Activated CD4-positive, alpha-beta T cell treated with anti-CD3 and anti-CD28 coated beads, Interleukin-2, amount 10 ng/mL, durations not matched to agents 7 days and 5 days (primary cell): ENCODE measurements at regions not wholly inside any gene's neighbourhood (a gene's known extent, or its start where the extent isn't known, plus 50 kb on each side); places are given as distances from the start of the nearest gene placed in this dataset.

Experiments
- CTCF ChIA-PET: fragments of 350-600 bp; sonication (Branson Sonifier 250); formaldehyde crosslinking; loops from one replicate; lab custom pipeline; 2021; ENCODE audit warnings: antibody characterized with exemption; lab: Charles Lee
- POLR2A ChIA-PET: fragments of 350-600 bp; sonication (Branson Sonifier 250); formaldehyde crosslinking; loops from one replicate; lab custom pipeline; 2021; ENCODE audit warnings: antibody characterized with exemption; lab: Charles Lee
- DNase-seq: peaks from one replicate; pipeline ENCODE4 v3.0.0-alpha.2; 2020
- H3K27ac Mint-ChIP-seq: one replicate; pipeline ENCODE4 v1.8.0; 2021; ENCODE audit warnings: mild to moderate bottlenecking, moderate library complexity, mixed read lengths
- H3K27me3 Mint-ChIP-seq: one replicate; pipeline ENCODE4 v1.8.0; 2021; ENCODE audit warnings: mixed read lengths
- H3K36me3 Mint-ChIP-seq: one replicate; pipeline ENCODE4 v1.8.0; 2021; ENCODE audit warnings: low read depth, mixed read lengths
- H3K4me1 Mint-ChIP-seq: one replicate; pipeline ENCODE4 v1.8.0; 2021; ENCODE audit warnings: mixed read lengths
- H3K4me3 Mint-ChIP-seq: one replicate; pipeline ENCODE4 v1.8.0; 2021; ENCODE audit warnings: mild to moderate bottlenecking, moderate library complexity, mixed read lengths
- H3K9me3 Mint-ChIP-seq: one replicate; pipeline ENCODE4 v1.8.0; 2021; ENCODE audit warnings: mixed read lengths

DNA sequence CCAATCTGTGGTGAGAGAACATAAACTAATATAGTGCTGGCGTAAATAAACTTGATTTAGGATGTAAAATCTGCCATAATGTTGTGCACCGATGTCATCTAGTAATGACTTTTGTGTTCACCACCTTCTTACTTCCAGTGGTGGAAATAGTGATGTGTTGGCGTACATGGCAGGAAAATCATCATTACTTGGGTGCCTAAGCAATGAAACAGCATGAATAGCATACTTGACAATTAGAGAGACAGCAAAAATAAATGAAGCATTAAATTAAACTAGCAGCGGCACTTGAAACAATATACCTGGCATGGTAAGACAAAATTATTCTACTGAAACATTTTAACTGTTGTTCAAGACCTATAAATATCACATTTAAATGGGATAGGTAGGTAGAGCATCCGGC is 73.2 kb upstream of the DSC1 start:
- H3K27me3 Mint-ChIP-seq, result no peaks in the 10 kb centered on the region
- no peak for DNase-seq
- no peaks in the 10 kb centered on the region for H3K4me1 Mint-ChIP-seq
- H3K9me3 Mint-ChIP-seq, result peaks cover 2% of the 10 kb centered on the region
- ChIA-PET CTCF (no interaction called here), POLR2A (no interaction called here)
- H3K27ac Mint-ChIP-seq, result no peak overlapping the region
- H3K4me3 Mint-ChIP-seq, result no peak overlapping the region
- no peaks in the 10 kb centered on the region for H3K36me3 Mint-ChIP-seq

DNA sequence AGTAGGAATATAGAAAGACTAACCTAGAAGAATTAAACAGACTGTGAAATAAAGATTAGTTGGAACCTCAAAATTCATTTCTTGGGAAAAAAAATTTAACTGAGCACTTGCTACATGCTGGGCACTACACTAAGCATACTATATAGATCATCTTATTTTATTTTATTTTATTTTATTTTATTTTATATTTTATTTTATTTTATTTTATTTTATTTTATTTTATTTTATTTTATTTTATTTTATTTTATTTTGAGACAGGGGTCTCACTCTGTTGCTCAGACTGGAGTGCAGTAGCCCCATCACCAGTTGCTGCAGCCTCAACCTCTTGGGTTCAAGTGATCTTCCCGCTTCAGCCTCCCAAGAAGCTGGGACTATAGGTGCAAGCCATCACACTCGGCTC is 74.5 kb upstream of the DSC1 start:
- Mint-ChIP-seq H3K4me3 (no peak overlapping the region), H3K27ac (no peak overlapping the region), H3K27me3 (no peaks in the 10 kb centered on the region), H3K4me1 (no peaks in the 10 kb centered on the region), H3K9me3 (peaks cover 2% of the 10 kb centered on the region), H3K36me3 (no peaks in the 10 kb centered on the region)
- ChIA-PET CTCF (no interaction called here), POLR2A (no interaction called here)
- DNase-seq, result no peak

DNA sequence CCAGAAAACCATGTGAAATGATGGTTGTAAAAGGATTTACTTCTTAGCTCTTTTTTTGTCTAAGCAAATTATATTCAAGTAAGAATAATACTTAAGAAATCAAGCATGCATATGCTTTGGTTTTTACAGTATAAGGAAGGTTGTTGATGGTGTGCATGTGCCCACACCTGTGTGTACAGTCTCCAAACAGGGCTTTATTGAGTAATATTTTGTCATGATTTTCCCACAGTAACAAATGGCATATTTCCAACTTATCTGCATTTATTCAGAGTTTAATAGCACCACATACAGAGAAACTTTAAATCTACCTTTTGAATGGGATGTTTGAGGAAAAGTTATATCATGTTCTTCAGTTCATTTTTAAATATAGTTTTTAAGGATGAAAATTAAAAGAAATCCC is 76.5 kb upstream of the DSG1 start:
- Mint-ChIP-seq H3K9me3 (peaks cover 2% of the 10 kb centered on the region), H3K4me1 (no peaks in the 10 kb centered on the region), H3K4me3 (no peak overlapping the region), H3K27ac (no peak overlapping the region), H3K36me3 (no peaks in the 10 kb centered on the region), H3K27me3 (no peaks in the 10 kb centered on the region)
- ChIA-PET POLR2A (no interaction called here), CTCF (no interaction called here)
- no peak for DNase-seq

DNA sequence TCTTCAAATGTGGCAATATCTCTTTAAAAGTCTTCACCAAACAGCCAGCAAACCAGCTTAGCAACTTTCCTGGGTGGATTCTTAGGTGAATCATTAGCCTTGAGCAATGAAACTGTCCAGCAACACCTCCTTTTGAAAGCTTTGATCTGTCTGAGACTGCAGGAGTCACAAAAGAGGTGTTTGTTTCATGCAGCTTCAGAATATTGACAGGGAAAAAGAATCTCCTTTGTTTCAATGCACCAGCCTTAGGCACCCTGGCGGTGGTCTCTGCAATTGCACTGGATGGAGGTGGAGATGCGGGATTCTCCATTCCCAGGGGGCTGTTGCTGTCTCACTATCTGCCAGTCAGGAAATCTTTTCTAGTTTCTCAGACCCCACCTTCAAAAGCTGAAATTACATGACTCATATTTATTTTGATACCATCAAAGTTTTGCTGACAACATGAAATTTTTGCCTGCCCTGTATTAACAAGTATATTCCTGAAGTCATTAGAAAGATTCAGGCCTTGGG is 76.0 kb upstream of the DSG1 start:
- H3K4me3 Mint-ChIP-seq, result no peak overlapping the region
- peaks cover 2% of the 10 kb centered on the region for H3K9me3 Mint-ChIP-seq
- H3K36me3 Mint-ChIP-seq, result no peaks in the 10 kb centered on the region
- no peaks in the 10 kb centered on the region for H3K27me3 Mint-ChIP-seq
- CTCF ChIA-PET, result interaction anchor here (1.3 kb wide), 1 partner anchor 9 kb away, joined by 4 read pairs; no protein-coding TSS in a partner anchor
- H3K4me1 Mint-ChIP-seq, result no peaks in the 10 kb centered on the region
- POLR2A ChIA-PET, result no interaction called here
- DNase-seq, result no peak
- H3K27ac Mint-ChIP-seq, result no peak overlapping the region

DNA sequence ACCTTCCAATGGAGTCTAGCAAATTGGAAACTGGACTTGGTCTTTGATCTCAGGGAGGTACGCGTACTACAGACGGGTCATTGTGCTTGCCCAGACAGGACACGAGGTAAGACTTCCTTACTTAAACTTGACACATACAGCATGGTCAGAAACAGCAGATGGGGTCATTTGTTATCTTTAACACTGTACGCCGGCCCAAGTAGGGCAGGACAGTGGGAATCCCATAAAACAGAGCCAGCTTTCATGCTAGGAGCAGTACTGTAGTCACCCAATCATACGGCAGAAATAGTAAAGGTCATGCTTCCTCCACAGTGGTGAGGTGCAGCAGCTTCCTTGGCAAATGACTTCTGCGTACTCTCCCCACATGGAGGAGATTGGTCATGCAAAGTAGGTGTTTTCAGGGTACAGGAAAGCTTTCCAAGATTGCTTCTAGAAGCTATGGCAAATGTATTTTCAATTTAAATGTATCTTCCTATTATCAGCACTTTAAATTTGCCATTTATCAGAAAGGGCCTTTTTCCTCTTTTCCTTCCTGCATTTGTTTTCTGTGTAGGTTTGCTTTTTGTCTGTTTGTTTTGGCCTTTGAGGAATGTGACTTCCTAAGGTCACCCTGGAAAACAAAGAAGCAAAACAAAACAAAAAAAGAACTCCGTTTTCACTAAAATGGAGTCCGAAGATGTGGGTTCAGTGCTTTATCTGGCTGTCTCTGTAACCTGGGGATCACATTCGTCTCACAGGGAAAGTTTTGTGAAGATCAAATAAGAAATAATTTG is 74.0 kb upstream of the DSG1 start:
- no peak for DNase-seq
- H3K27ac Mint-ChIP-seq, result no peak overlapping the region
- no peaks in the 10 kb centered on the region for H3K4me1 Mint-ChIP-seq
- no peak overlapping the region for H3K4me3 Mint-ChIP-seq
- ChIA-PET POLR2A (interaction anchor here (0.7 kb wide), 1 partner anchor 31 kb away, joined by 3 read pairs; no protein-coding TSS in a partner anchor), CTCF (no interaction called here)
- no peaks in the 10 kb centered on the region for H3K36me3 Mint-ChIP-seq
- H3K9me3 Mint-ChIP-seq, result peaks cover 2% of the 10 kb centered on the region
- no peaks in the 10 kb centered on the region for H3K27me3 Mint-ChIP-seq

DNA sequence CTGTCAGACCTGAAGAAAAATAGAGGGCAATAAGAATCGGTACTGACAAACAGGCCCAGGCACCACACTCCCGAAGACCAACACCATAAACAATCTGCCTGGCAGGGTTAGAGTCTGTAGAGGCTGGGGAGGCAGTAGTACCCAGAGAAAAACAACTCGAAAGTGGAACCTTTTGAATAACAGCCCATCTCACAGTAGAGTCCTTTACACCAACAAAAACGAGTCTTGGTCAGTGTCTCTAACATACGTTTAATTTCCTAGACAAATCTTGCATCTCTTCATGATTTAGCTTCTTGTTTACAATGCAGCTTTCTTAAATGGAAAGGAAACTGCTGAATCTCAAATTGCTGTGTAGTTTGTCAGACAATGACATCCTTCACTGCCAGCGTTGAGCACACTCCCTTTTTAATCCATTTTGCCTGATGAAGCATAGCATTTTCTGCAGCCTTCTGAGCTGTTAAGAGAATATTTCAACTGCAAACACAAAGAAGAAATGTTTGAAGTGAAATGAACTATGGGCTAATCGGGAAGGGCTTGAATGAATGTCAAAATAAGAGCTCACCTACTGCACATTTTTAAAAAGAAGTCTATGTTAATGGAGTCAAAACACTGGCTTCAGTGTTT is 73.1 kb upstream of the DSG1 start:
- no peaks in the 10 kb centered on the region for H3K27me3 Mint-ChIP-seq
- no peak for DNase-seq
- H3K4me3 Mint-ChIP-seq, result no peak overlapping the region
- H3K27ac Mint-ChIP-seq, result no peak overlapping the region
- ChIA-PET POLR2A (no interaction called here), CTCF (no interaction called here)
- no peaks in the 10 kb centered on the region for H3K9me3 Mint-ChIP-seq
- H3K4me1 Mint-ChIP-seq, result no peaks in the 10 kb centered on the region
- H3K36me3 Mint-ChIP-seq, result no peaks in the 10 kb centered on the region

DNA sequence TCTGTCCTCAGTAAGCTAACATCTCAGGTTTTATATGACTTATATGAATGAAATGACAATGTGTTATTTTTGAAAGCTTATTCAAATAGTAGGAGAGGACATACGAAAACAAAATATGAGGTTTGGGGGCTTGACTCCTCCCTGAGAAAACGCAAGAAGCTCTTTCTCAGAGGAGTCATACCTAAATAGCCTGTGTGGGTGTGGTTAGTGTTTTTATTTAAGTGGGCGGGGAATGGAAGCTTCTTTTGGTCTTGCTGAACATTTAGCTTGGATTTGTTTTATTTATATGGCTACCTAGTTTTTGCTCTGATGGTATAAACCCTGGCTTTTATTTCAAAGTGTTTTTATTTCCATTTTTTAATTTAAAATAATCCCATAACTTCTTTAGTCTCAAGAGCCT is 72.1 kb upstream of the DSG1 start:
- CTCF ChIA-PET, result no interaction called here
- Mint-ChIP-seq H3K27me3 (no peaks in the 10 kb centered on the region), H3K9me3 (no peaks in the 10 kb centered on the region), H3K4me1 (no peaks in the 10 kb centered on the region), H3K27ac (no peak overlapping the region), H3K4me3 (no peak overlapping the region), H3K36me3 (no peaks in the 10 kb centered on the region)
- POLR2A ChIA-PET, result no interaction called here
- no peak for DNase-seq

DNA sequence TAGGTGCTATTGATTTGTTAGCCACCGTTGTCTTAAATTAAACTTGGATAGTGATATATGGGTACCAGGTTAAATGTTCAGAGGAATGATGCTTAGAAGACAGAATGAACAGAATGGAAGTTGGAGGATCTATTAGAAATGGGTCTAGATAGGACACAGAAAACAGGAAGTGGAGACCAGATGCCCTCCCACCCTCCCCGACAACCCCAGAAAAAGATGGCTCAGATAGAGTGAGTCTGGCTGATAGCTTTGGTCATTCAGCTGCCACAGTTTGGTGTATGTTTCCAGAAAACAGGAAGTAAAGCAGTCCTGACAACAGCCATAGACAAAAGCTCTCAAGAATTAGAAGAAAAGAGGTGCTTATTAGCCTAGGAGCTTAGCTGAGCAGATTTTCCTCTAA is 71.5 kb upstream of the DSG1 start:
- CTCF ChIA-PET, result no interaction called here
- no peak for DNase-seq
- Mint-ChIP-seq H3K9me3 (no peaks in the 10 kb centered on the region), H3K36me3 (no peaks in the 10 kb centered on the region), H3K27ac (no peak overlapping the region), H3K4me3 (no peak overlapping the region), H3K4me1 (no peaks in the 10 kb centered on the region), H3K27me3 (no peaks in the 10 kb centered on the region)
- POLR2A ChIA-PET, result no interaction called here

DNA sequence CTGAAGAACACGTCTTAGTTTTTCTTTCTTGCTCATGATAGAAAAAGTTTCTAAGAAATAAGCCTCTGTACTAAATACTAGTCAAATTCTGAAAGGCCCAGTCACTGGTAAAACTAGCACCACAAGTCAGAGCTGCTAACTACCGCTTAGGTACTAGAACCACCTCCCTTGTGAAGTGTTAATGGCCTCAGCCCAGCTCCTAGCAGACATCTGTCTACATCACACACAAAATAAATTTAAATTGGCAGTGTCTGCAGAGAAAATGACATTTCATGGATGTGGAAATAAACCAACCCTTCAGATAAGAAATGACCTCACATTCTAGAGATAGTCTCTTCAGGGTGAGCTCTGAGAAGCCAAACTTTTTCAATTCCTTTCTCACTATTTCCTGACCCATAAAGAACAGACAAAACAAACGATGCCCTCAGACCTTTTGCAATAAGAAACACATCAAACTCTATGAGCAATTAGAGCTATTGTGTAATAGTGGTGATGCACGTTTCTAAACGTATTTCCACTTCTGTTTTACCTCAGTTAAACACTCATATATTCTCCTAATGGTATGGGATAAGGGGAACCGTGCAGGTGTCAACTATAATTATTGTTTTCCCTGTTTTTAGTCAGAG is 70.3 kb upstream of the DSG1 start:
- H3K27me3 Mint-ChIP-seq, result no peaks in the 10 kb centered on the region
- ChIA-PET POLR2A (no interaction called here), CTCF (no interaction called here)
- no peak for DNase-seq
- H3K36me3 Mint-ChIP-seq, result no peaks in the 10 kb centered on the region
- H3K27ac Mint-ChIP-seq, result no peak overlapping the region
- H3K4me1 Mint-ChIP-seq, result no peaks in the 10 kb centered on the region
- H3K9me3 Mint-ChIP-seq, result no peaks in the 10 kb centered on the region
- no peak overlapping the region for H3K4me3 Mint-ChIP-seq

DNA sequence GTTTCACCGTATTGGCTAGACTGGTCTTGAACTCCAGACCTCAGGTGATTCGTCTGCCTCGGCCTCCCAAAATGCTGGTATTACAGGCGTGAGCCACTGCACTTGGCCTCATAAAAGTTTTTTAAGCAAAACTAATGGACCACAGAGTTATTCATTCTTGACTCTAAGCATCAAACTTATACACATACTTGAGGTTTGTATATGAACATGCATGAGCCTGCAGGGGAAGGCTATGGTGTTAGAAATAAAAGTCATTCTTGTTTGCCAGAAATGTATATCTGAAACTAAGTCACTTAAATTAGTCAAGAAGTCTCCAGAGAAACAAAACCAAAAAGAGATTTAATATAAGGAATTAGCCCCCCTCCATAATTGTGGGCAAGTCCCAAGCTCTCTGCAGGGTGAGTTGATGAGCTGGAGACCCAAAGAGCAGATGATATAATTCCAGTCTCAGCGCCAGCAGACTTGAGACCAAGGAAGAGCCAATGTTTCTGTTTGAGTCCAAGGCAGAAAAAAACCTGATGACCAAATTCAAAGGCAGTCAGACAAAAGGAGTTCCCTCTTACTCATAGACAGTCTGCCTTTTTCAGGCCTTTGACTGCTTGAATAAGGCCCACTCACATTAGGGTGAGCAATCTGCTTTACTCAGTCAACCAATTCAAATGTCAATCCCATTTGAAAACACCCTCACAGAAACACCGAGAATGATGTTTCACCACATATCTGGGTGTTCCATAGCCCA is 69.0 kb upstream of the DSG1 start:
- DNase-seq, result no peak
- Mint-ChIP-seq H3K4me3 (no peak overlapping the region), H3K36me3 (no peaks in the 10 kb centered on the region), H3K27me3 (no peaks in the 10 kb centered on the region), H3K4me1 (no peaks in the 10 kb centered on the region), H3K9me3 (no peaks in the 10 kb centered on the region), H3K27ac (no peak overlapping the region)
- ChIA-PET CTCF (no interaction called here), POLR2A (no interaction called here)

DNA sequence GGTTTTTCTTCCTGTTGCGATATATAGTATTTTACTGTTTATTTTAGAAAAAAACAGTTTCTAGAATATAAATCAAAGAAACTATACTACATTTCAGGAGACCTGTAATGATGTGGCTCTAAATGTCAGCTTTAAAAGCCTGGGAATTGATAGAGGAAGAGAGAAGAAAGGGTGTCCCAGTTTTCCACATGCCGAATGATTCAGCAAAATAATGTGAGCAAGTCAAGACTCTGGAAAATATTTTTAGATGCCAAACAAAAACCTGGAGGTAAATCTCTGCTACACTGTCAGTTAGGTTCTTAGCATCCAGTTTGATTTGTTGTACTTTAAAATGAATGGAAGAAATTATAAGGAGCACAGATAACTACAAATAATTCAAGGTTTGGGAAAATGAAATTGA is 67.1 kb upstream of the DSG1 start:
- Mint-ChIP-seq H3K27me3 (no peaks in the 10 kb centered on the region), H3K9me3 (no peaks in the 10 kb centered on the region), H3K4me3 (no peak overlapping the region), H3K4me1 (no peaks in the 10 kb centered on the region), H3K36me3 (no peaks in the 10 kb centered on the region), H3K27ac (no peak overlapping the region)
- ChIA-PET CTCF (no interaction called here), POLR2A (no interaction called here)
- DNase-seq, result no peak

DNA sequence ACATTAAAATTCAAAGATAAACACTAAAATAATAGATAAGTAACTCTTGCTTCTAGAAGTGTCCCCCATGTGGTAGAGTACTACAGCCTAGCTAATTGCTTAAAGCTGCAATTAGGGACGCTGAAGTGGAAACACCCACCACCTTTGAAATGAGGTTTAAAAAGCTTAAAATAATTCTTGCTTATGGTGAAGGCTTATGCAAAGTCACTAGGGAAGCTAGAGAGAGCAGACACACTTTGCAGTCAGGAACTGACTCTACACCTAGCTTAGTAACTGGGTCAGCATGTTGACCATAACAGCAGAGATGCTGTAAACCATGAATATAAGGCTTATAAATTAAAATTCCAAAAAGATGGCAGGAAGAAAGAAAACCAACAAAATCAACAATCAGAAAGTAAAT is 65.4 kb upstream of the DSG1 start:
- POLR2A ChIA-PET, result no interaction called here
- no peaks in the 10 kb centered on the region for H3K4me1 Mint-ChIP-seq
- no peak overlapping the region for H3K4me3 Mint-ChIP-seq
- DNase-seq, result no peak
- H3K9me3 Mint-ChIP-seq, result no peaks in the 10 kb centered on the region
- CTCF ChIA-PET, result no interaction called here
- H3K36me3 Mint-ChIP-seq, result no peaks in the 10 kb centered on the region
- H3K27ac Mint-ChIP-seq, result no peak overlapping the region
- no peaks in the 10 kb centered on the region for H3K27me3 Mint-ChIP-seq

DNA sequence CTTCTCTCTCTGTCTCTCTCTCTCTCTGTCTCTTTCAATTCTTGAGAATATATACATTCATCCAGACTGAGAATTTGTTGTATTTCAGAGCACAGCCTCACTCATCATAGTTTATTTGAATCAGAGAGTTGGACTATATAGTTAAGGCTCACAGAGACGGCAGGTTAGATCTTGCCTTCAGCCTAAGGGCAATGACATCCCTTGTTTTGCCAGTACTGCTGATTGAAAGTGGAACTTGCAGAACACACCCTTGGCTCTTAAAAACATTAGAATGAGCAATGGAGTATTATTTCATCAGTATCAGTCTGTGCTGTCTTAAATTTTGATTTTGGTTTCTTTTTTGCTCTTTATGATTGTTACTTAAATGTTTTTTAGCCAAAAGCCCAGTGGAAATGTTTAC is 62.0 kb upstream of the DSG1 start:
- CTCF ChIA-PET, result no interaction called here
- no peaks in the 10 kb centered on the region for H3K36me3 Mint-ChIP-seq
- POLR2A ChIA-PET, result no interaction called here

More for the DNA sequence above, 62.0 kb upstream of the DSG1 start:
- Mint-ChIP-seq H3K4me3 (no peak overlapping the region), H3K9me3 (no peaks in the 10 kb centered on the region), H3K27me3 (no peaks in the 10 kb centered on the region), H3K27ac (no peak overlapping the region), H3K4me1 (no peaks in the 10 kb centered on the region)
- no peak for DNase-seq
